Ishikawa (cell line): ENCODE measurements at regions not wholly inside any gene's neighbourhood (a gene's known extent, or its start where the extent isn't known, plus 50 kb on each side); places are given as distances from the start of the nearest gene placed in this dataset.

Experiments used
- EGR1 ChIP-seq: IDR thresholded peaks from 2 replicates; pipeline ENCODE4 v1.6.1; 2012
- TAF1 ChIP-seq: IDR thresholded peaks from 2 replicates; pipeline ENCODE4 v1.6.1; 2012; ENCODE audit warnings: low read depth, mild to moderate bottlenecking
- TF ChIP-seq, protein P1 (sequence below): IDR thresholded peaks from 2 replicates; pipeline ENCODE4 v1.6.1; 2012
- TF ChIP-seq, protein P2 (sequence below): IDR thresholded peaks from 2 replicates; pipeline ENCODE4 v1.6.1; 2012; ENCODE audit warnings: low read depth, mild to moderate bottlenecking

DNA sequence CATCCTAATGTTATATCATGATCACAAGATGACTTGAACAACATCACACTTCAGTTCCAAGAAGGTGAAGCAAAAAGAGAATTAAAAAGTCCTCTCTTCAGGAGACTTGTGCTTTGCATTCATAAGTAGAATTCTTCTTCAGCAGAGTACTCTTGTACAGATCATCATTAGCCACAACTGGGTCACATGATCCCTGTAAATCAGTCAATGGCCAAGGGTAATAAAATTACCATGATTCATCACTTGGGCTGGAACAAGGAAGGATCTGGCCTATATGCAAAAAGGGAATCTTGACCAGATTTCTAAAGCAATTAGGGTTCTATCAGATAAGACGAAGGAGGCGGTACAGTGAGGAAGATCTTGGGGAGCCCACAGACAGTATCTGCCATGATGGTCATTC is 458.0 kb upstream of the DEPDC1 start:
- TF ChIP-seq TAF1: no peak
- TF ChIP-seq EGR1: no peak
- TF ChIP-seq, protein P1, sequence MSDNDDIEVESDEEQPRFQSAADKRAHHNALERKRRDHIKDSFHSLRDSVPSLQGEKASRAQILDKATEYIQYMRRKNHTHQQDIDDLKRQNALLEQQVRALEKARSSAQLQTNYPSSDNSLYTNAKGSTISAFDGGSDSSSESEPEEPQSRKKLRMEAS: no peak
- TF ChIP-seq, protein P2, sequence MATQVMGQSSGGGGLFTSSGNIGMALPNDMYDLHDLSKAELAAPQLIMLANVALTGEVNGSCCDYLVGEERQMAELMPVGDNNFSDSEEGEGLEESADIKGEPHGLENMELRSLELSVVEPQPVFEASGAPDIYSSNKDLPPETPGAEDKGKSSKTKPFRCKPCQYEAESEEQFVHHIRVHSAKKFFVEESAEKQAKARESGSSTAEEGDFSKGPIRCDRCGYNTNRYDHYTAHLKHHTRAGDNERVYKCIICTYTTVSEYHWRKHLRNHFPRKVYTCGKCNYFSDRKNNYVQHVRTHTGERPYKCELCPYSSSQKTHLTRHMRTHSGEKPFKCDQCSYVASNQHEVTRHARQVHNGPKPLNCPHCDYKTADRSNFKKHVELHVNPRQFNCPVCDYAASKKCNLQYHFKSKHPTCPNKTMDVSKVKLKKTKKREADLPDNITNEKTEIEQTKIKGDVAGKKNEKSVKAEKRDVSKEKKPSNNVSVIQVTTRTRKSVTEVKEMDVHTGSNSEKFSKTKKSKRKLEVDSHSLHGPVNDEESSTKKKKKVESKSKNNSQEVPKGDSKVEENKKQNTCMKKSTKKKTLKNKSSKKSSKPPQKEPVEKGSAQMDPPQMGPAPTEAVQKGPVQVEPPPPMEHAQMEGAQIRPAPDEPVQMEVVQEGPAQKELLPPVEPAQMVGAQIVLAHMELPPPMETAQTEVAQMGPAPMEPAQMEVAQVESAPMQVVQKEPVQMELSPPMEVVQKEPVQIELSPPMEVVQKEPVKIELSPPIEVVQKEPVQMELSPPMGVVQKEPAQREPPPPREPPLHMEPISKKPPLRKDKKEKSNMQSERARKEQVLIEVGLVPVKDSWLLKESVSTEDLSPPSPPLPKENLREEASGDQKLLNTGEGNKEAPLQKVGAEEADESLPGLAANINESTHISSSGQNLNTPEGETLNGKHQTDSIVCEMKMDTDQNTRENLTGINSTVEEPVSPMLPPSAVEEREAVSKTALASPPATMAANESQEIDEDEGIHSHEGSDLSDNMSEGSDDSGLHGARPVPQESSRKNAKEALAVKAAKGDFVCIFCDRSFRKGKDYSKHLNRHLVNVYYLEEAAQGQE: no peak
